ENCODE measurements at regions not wholly inside any gene's neighbourhood (a gene's known extent, or its start where the extent isn't known, plus 50 kb on each side); places are given as distances from the start of the nearest gene placed in this dataset.
"Not testable (repeated sequence)": the region's sequence is repeated elsewhere in the genome, so short reads cannot be mapped to it uniquely, and the experiment has no call there.

DNA sequence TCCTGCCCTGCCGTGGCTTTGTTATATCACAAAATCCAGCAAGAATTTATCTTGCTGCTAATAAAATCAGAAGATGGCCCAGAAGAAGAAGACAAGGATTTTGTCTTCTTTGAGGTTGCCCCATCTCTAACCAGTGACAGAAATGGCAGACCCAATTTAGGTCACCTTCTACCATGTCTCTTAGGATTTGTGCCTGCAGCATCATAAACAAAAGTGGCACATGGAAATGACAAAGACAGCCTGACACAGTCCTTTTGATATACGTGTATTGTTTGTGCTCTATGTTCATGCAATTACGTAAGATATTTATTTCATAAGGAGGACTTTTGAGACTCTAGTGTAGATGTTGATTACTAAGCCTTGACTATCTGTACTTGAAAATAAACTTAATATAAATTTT, 135.9 kb upstream of the TMTC4 start:
- no peak for DNase-seq

DNA sequence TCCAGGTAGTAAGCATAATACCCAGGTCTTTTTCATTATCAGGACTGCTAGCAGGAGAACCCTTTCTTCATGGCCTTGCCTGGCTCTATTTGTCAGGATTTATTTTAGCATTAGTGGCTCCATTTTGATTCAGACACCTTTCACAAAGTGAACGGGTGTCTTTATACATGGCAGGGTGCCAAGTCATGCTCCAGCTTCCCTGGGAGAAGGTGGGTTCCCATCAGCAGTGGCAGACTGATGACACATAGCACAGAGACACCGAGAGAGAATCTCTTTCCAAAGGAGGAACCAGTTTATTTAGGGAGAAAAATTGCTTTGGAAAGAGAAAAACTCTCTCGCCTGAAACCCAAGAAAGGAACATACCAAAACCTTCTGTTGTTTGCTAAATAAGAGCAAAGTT, 135.3 kb upstream of the TMTC4 start:
- DNase-seq = no peak

DNA sequence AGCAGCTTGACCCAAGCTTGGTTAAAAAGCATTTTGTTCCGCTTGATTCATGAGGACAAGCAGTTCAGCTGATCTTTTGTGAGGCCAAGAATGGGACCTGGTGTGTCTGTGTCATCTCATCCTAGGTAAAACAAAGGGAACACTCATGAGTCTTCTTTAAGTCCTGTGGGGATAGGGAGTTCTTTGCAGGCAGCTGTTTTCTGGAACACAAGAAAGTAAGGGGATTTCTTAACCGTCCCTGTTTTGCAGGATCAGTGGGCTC, 134.5 kb upstream of the TMTC4 start:
- DNase-seq = no peak

DNA sequence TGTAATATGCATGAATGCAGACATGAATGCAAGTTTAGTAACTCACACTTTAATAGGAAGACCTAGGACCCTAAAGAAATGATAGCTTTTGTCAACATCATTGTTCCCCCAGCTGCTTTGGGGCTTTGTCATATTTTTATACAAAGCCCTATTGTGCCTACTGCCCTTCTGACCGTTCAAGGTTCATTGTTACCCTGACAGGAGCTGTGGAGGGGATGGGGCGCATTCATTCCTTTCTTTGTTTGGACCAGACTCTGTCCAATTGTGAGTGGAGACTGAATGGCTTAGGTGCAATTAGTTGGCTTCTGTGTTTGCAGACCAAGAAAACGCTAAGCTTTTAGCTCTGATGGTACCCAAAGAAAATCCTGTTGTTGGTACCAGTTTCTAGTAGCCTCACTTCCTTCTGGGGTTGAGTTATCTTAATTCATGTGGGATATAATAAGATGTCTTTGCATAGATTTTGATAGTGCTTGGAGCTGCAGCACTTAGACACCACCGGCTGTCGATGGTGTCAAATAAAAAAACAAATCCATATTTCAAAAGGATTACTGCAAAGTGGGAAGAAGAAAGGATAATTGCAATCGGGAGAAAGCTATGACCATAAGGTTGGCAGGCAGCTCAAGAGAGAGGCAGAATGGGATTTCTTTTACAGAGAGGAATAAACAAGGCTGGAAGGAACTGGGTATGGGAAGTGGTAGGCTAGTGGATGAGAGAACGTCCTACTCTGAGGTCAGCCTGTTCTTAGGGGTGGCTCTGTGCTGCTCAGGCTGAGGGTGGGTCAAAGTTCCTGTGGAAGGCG, 133.9 kb upstream of the TMTC4 start:
- DNase-seq = no peak

DNA sequence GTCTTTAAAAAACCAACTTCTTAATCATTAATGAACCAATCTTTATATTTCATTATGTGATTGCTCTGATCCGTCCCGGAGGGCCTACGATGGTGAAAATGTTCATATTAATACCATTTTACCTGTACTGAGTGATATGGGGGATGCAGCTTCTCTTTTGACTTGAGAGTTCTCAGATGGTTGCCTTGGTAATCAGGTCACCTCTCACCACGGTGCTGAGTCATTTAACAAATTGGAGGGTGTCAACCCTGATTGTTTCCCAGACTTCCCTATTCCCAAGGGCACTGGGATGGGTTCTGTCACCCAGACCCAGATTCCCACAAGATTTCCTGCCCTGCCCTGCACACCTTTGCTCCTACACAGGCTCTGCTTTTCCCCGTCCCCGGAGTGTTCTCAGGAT, 128.5 kb upstream of the TMTC4 start:
- DNase-seq = no peak

DNA sequence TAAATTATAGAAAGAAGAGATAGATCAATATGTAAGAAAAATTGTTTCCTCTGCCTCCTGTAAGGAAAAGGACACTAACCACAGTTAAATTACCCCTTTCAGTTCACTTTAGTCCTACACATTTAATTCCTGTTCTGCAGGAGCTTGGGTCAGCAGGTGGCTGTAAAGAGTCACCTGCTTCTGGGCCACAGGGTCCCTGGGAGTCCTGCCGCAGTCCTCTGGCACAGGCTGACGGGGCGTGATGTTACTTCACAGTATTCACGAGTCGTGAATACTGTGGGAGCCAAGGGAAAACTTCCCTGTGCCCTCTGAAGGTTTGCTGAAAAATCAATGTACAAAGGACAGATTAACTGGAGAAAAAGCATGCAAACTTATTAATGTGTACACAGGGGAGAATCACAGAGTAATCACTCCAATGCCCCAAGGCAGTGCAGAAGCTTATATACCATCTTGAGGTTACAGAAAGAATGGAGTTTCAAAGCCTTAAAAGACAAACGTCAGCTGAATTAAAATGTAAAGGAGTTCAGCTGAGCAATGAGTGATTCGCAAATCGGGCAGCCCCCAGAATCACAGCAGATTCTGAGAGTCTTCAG, 125.8 kb upstream of the TMTC4 start:
- DNase-seq = no peak

DNA sequence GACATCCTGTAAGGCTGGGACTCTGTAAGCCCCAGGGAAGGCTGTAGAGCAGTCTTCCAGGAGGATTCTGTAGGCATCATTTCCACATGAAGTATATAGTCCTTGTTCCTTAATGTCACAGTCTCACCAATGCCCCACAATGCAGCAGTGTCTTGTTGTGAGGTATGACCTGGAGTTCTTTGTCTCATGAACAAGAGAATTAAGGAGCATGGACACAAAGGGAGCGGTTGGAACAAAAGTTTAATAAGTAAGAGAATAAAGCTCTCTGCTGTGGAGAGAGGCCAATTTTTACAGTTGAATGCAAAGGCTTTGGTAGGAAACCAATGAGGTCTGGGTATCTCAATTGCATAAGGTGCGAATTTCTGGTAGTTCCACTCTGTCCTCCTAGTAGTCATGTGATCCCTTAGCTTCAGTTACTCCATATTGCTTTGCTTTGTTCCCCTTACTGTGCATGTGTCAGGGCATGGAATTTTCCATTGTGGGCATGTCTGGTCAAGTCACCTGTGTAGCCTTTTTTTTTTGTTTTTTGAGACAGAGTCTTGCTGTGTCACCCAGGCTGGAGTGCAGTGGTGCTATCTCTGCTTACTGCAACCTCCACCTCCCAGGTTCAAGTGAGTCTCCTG, 124.3 kb upstream of the TMTC4 start:
- DNase-seq = no peak

DNA sequence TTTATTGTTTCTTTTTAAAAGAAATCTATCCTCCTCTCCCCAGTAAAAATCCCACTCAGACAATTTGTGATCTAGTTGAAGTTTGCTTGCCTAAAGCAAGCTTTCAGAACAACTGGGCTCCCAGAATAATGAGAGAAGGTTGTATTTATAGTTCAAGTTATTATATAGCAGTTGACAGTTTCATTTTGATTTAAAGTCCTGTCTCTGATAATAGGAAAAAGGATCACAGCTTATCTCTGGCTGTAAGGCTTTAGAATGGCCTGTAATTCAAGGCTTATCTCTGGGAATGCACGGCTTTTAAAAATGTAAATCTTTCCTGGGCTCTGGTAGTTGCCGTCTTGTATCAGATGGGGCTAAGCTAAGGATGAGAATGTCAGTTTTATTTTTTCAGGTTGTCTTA, 123.3 kb upstream of the TMTC4 start:
- no peak for DNase-seq

DNA sequence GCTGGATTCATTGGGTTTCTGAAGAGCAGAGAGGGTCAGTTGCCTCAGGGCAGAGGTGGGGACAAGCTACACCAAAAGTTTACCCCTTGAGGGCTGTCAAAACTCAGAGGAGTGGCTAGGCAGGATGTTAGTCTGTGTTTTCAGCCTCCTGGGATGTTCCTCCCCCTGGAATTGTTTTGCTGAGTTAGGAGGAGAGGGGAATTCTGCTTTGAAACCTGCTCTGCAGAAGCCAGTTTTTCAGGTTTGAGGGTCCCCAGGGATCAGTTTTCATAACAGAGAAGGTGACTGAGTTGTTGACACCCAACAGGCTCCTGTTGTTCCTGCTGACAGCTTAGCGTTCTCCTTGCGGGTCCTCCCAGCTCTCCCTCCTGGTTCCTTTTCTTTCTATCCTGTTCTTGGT, 121.9 kb upstream of the TMTC4 start:
- no peak for DNase-seq

DNA sequence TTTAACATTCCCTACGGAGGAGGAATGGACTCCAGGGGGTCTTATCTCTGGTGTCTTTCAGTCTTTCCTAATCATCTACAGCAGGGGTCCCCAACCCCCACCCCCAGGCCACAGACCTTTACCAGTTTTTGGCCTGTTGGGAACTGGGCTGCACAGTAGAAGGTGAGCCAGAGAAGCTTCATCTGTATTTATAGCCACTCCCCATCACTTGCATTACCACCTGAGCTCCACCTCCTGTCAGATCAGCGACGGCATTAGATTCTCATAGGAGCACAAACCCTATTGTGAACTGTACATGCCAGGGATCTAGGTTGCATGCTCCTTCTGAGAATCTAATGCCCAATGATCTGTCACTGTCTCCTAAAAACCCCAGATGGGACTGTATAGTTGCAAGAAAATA, 120.0 kb upstream of the TMTC4 start:
- no peak for DNase-seq

DNA sequence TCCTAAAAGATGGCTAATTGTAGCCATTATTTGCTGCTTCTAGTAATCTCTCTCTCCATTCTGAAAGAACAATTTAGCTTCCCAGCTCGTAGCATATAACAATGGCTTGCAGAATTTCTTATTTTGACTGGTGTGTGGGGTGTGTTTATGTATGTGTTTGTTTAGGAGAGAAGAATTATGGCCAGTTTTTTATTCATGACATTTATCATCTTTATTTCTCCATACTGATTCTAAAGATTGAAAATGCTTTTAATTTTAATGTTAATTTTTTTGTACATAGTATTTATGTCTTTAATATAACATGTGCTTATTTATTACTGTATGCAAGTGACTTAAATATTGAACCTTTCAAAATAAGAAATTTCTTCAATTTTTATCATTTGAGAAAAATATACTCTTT, 115.8 kb upstream of the TMTC4 start:
- DNase-seq = no peak

DNA sequence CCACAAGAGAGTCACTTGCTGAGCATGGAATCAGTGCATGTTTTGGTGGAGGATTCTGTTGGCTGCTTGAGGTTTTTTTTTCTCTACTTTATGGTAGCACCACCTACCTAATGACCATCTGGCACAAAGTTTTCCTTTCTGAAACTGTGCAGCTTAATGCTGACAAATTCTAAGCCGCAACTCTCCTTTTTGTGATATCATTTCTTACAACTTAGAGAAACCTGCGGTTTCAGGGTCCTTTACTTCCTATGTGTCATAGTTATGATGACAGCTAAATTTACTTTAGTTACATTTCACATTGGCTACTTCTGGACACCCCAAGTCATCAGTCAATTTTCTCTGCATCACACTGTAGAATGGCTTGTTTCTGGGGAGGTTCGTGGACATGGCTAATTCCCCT, 115.4 kb upstream of the TMTC4 start:
- no peak for DNase-seq

DNA sequence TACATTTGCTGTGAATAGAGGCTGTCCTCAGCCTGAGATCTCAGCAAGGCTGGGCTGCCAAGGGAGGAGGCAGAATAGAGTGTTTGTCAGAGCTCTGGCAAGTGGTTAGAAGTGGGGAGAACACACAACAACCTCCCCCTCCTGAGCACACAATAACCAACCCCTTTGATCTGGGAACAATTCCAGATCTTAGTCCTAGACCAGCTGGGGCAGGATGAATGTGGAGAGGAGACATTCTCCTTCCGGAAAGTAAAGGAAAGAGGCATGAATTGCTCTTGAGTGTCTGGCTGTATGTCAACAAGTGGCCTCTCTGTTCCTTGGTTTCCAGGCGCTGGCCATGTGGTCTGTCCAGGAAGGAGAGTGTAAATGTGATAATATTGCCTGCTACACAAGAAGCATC, 114.9 kb upstream of the TMTC4 start:
- no peak for DNase-seq

DNA sequence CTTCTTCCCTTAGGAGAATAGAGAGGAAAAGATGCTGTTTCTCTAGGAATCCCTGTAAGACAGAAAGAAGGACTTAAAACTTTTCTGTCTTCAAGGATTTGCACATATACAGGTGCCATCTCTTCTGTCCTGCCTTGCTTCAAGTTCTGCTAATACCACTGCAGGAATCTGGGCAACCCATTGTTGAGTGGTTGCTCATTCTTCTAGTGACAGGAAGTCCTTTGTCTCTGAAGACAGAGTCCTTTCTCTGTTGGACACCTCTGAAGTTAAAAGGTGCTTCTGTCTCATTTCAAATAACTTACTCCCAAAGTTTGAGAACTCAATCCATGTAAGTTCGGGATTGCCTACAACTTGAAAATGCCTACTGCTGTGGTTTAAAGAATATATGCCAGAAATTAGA, 114.4 kb upstream of the TMTC4 start:
- no peak for DNase-seq

DNA sequence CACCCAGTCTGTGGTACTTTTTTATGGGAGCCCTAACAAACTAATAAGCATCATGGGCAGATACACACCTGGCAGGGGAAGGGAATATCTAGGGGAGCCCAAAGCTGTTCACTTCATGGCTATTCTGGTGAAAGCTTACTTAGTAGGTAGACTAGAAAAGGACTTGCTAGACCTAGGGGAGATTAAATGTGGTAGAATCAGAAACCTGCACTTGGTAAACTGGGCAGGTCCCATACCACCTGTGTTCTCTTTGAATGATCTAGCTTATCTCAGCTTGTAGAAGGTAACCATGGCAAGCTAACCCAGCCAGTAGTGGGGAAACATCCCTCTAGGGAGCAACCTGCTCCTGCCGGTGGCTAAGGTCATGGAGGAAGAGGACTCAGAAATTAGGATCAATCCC, 113.9 kb upstream of the TMTC4 start:
- DNase-seq = no peak

DNA sequence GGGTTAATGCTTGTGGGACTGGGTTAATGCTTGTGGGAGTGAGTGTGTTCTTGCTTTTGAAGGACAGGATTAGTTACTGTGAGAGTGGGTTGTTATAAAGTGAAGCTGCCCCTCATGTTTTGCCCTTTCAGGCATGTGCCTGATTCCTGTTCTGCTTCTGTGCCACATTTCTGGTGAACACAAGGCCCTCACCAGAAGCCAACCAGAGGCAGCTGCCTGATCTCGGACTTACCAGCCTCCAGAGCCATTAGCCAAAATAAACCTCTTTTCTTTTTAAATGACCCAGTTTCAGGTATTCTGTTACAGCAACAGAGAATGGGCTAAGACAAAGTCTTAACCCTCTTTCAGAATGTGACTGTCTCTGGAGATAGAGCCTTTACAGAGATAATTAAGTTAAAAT, 113.3 kb upstream of the TMTC4 start:
- no peak for DNase-seq

DNA sequence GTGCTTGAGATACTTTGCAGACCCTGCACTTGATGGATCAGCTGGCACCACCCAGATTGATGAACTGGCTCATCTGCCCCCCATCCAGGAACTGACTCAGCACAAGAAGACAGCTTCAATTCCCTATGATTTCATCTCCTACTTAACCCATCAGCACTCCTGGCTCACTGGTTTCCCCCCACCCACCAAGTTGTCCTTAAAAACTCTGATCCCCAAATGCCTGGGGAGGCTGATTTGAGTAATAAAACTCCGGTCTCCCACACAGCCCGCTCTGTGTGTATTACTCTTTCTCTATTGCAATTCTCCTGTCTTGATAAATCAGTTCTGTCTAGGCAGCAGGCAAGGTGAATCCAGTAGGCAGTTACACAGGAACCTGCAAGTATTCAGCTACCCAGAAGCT, 102.1 kb upstream of the TMTC4 start:
- DNase-seq = not testable (repeated sequence)

DNA sequence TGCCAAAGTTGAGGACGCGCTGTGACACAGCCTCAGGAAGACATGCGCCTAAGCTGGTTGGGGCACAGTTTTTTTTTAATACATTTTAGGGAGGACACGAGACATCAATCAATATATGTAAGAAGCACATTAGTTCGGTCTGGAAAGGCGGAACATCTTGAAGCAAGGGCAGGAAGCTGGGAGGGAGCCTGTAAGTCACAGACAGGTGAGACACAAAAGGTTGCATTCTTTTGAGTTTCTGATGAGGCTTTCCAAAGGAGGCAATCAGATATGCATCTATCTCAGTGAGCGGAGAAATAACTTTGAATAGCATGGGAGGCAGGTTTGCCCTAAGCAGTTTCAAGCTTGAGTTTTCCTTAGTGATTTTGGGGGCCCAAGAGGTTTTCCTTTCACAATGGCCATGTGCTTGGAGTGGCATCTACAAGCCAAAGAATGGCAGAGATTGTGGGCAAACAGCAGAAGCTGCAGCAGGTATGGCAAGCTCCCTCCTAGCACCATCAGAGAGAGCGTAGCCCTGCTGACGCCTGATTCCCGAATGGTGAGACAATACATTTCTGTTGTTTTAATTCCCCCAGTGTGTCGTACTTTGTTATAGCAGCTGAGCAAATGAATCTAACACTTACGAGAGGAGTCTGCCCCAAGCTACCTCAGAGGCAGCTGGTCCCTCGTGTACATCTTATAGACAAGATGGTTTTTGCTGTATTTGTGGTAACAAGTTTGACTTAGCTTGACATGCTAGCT, 99.5 kb upstream of the TMTC4 start:
- no peak for DNase-seq

DNA sequence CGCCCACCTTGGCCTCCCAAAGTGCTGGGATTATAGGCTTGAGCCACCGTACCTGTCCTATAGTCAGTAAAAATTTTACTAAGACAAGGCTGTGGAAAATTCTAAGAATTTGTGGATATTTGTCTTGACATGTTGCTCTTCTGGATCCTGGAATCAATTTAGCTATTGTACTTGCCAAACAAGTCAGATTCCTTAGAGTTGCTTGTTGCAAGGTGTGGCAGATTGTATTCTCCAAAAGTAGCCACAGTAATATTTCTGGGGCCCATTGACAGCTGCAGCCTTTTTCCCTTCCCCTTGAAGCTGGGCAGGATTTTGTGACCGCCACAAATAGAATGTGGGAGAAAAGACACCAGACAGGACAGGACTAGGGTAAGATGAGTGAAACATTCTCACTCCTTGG, 98.8 kb upstream of the TMTC4 start:
- DNase-seq = no peak

DNA sequence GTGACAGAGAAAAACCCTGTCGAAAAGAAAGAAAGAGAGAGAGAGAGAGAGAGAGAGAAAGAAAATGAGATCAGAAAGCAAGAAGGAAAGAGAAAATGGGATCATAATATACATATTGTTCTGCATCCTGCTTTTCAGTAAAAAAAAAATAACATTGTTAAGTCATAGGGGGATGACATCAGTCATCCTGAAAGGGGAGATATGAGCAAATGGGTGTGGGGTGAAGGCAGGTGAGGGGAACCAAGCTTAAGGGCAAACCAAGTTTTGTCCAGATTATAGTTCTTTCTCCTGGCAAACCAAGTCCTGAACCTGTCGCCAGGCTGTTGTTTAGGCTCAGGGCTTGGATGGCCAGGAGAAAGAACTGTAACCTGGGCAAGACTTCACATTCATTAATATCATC, 92.6 kb upstream of the TMTC4 start:
- DNase-seq = no peak

DNA sequence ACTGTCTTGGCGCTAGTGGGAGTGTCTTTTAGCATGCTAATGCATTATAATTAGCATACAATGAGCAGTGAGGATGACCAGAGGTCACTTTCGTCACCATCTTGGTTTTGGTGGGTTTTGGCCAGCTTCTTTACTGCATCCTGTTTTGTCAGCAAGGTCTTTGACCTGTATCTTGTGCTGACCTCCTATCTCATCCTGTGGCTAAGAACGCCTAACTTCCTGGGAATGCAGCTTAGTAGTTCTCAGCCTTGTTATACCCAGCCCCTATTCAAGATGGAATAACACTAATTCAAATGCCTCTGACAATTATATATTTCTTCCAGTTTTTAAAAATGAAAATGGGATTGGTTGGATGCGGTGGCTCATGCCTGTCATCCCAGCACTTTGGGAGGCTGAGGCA, 92.0 kb upstream of the TMTC4 start:
- not testable (repeated sequence) for DNase-seq

DNA sequence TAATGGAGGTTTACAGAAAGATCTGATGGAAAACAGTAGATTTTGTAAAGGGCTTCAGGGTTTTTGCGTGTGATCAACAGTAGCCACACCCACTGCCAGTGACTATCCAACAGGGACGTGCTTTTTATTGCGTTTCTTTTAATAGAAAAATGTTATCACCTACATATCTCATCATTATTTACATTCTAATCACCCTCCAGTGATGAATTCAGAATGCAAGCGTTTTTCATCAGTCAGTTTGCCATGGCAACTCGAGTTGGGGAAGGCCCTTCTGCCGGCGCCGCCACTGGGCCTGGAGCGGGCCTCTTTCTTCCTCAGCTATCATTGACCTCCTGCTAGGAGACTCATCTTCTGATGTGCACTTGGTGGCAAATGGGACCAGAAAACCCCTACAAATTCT, 90.3 kb upstream of the TMTC4 start:
- no peak for DNase-seq

DNA sequence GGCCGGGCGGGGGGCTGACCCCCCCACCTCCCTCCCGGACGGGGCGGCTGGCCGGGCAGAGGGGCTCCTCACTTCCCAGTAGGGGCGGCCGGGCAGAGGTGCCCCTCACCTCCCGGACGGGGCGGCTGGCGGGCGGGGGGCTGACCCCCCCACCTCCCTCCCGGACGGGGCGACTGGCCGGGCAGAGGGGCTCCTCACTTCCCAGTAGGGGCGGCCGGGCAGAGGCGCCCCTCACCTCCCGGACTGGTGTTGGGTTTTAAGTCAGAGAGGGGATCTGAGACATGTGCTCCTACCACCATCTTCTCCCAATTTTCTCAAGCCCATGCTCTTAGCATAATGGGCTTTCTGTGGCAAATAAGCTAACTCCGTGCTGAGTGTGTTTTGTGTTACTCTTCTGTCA, 87.5 kb upstream of the TMTC4 start:
- DNase-seq = not testable (repeated sequence)

DNA sequence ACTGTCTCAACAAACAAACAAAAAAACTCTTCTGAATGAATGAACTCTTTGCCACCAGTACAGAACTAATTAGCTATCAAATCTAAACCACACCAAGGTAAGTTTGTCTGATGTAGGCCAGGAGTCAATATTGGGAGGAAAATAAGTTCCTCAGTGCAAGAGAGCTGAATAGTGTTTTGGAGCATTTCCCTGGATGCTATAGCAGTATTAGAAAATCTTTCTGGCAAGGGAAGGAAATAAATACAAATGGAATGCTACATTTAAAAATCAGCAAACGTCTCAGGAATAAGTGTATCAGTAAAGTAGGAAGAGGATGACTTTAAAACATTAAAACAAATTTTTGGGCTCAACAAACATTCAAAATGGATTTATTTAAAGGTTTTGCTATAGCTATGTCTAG, 81.3 kb upstream of the TMTC4 start:
- DNase-seq = no peak
